Heart left ventricle (tissue), 13 donors: ENCODE measurements at regions not wholly inside any gene's neighbourhood (a gene's known extent, or its start where the extent isn't known, plus 50 kb on each side); places are given as distances from the start of the nearest gene placed in this dataset.
"Not testable (repeated sequence)": the region's sequence is repeated elsewhere in the genome, so short reads cannot be mapped to it uniquely, and the experiment has no call there.

Source experiments
- CTCF ChIP-seq, 12 donors: fragments of 200-600 bp; sonication (generic) in 4 of 12; IDR thresholded peaks; one replicate each; pipeline versions ENCODE4 v1.5.0 to v1.8.0; 2018 to 2022; ENCODE audit warnings: antibody characterized with exemption in 12 of 12, mild to moderate bottlenecking in 5 of 12
- POLR2A ChIP-seq, 2 donors: fragments of 450-650 bp; IDR thresholded peaks; one replicate each; pipeline ENCODE4 v1.6.1; 2017; ENCODE audit warnings: antibody characterized with exemption in 2 of 2, mild to moderate bottlenecking in 2 of 2, moderate library complexity in 2 of 2
- donor health status: ischemic (EF 13 %, LVEDD 7.1; RV severe dilation, severe dysfunction).
- donor health status: DM: no; HTN: yes; CAD: no.
- donor health status: DM: no; HTN: no; CAD: no.
- donor health status: ischemic (EF 25% LVEDD 6.9; RV normal size, moderate dysfunction).
- donor health status: ischemic (EF 25% LVEDD 5.7; RV mildly dilated, moderate dysfunction).
- donor health status: ischemic (EF 35%, LVEDD 5.7; RV mildly dilated, moderate dysfunction).
- donor health status: nonischemic (EF 11% LVEDD 7.7; RV severe dilation, severe dysfunction).
- donor health status: DM: yes; HTN: yes; CAD: no.
- donor health status: PGD.
- donor health status: ischemic (EF 29% LVEDD 5.4; RV normal size, mild dysfunction).
- donor health status: nonischemic (EF 23%, LVEDD 6.1; RV moderate dilation, normal function).

GRCh38 chr20:29062451-29062850 is 2195.0 kb upstream of the DEFB115 start:
- TF ChIP-seq CTCF, POLR2A (IDR thresholded peaks at IDR 0.05): not testable (repeated sequence)
